GM21717 (cell line): ENCODE measurements at regions not wholly inside any gene's neighbourhood (a gene's known extent, or its start where the extent isn't known, plus 50 kb on each side); places are given as distances from the start of the nearest gene placed in this dataset.

Experiments
- ATAC-seq: cut with Tn5 transposase; IDR thresholded peaks from one replicate; pipeline ENCODE4 v1.9.1; 2021; ENCODE audit warnings: mild to moderate bottlenecking, moderate library complexity; ENCODE audit not compliant: unreplicated experiment

GRCh38 chr1:5640845-5641244, 351.4 kb downstream of the NPHP4 start:
- no peak for ATAC-seq

DNA sequence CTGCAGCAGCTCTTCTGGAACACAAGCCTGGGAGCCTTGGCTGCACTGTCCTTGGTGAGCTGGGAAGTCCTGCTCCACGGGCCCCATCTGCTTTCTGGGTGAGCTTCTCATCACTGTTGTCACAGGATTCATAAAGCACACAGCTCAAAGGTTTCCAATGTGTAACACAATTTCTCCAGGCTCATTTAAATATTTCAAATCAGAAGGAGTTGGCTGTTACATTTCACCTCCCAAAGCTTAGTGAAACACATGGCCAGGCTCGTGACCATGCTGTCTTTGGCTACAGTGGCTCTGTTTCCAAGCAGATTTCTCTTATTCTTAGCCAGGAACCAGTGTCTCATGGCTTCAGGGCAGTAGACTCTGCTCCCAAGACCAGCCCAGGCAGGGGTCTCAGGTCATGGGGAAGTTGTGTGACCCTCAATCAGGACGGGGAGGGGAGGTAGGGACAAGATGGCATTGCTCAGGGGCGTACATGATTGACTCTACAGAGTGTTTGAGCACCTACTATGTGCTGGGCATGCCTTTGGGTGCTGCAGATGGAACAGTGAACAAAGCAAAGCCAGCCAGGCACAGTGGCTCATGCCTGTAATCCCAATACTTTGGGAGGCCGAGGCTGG, 353.0 kb downstream of the NPHP4 start:
- no peak for ATAC-seq

DNA sequence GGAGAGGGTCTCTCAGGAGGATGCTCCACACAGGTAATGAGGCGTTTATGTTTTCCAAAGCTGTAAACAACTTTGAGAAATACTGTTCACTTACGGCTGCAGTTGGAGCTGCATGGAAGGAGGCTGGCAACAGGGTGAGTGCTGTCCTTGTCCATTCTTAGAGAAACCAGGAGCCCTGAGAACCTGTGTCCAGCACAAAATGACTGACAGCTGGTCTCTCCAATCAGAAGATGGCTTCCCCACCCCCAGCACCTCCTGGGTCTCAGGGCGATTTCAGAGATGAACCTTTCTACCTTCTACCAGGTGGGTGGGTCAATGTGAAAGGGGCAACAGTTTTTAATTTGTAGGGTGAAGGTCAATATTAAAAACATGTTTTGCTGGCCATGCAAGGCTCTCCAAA, 353.6 kb downstream of the NPHP4 start:
- no peak for ATAC-seq

DNA sequence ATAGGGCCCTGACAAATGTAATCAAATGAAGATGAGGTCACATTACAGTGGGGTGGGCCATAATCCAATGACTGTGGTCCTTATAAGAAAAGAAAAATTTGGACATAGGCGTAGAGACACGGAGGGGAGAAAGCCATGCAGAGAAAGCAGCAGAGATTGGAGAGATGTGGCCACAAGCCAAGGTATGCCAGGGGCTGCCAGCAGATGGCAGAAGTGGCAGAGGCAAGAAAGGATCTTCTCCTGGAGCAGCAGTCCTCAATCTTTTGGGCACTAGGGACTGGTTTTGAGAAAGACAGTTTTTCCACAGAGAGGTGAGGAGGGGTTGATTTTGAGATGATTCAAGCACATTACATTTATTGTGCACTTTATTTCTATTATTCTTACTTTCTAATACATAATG, 355.1 kb downstream of the NPHP4 start:
- ATAC-seq, result no peak

DNA sequence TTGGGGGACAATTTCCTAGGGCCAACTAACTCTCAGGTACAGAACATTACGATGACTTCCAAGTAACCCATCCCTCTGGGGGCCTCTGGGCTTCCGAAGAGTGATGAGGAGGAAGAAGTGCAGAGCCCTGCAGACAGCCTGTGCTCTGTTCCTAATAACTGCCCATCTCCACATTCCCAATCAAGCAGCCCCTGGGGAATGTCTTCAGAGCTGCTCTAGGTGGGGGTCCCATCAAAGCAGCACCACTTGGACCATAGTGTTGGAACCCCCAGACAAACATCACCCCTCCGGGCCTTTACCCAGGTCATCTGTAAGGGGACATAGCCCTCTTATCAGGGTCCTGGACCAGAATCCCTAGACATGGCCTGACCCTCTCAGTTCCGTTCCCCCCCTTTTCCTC, 357.3 kb downstream of the NPHP4 start:
- no peak for ATAC-seq

GRCh38 chr1:5632814-5633213, 359.4 kb downstream of the NPHP4 start:
- ATAC-seq, result no peak

DNA sequence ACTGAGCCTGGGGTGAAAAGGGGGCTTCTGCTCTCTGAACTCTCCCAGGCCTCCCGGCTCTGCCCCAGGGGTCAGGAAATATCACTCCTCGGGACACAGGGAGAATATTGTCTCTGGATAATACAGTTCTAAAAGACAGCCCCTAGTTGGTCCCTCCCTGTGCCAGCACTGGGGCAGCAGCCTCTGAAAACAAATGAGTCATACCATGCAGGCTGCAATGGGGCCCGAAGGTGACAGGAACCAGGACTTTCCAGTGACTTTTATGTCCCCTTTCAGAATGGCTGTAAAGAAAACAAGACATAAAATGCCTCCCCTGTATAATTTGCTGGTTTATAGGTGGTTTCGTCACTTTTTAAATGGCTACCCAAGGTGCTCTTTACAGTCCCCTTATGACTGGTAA, 360.0 kb downstream of the NPHP4 start:
- no peak for ATAC-seq

DNA sequence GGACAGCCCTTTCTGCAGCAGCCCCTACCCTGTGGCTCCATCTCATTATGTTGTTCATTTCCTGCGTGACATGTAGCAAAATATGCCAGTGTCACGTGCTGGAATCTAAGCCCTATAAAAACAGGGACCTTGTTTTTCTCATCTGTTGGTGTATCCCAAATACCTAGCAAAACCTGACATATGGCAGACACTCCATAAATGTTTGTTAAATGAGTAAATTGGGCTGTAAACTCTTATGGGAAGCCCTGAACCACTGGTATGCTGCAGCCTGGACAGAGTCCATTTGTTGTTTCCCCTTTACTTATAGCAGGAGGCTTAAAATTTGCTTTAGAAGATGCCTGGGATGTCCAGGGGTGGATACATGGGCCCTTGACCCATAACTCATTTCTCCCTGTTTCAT, 363.8 kb downstream of the NPHP4 start:
- no peak for ATAC-seq

- ATAC-seq, result no peak
Observed at GRCh38 chr1:5623399-5623798, 368.8 kb downstream of the NPHP4 start.

GRCh38 chr1:5622412-5622811, 369.8 kb downstream of the NPHP4 start:
- ATAC-seq, result no peak

GRCh38 chr1:5621692-5622091, 370.5 kb downstream of the NPHP4 start:
- no peak for ATAC-seq

DNA sequence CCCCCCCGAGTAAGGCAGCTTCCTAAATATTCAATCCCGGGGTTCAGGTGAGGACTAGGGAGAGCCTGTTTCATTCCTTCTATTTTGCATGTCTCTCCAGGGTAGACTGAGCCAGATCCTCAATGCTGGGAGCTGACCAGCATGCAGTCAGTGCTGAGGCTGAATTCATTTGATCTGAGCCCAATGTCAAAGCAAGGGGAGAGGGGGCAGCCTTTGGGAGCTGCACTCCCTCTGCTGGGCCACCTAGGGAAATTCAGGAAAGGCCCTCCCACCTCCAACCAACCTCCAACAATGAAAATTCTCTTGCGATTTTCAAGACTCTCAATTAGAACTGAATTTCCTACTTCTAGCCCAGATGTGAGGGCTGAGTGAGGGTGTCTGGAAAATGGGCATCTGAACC, 371.2 kb downstream of the NPHP4 start:
- no peak for ATAC-seq

GRCh38 chr1:5620418-5620817, 371.8 kb downstream of the NPHP4 start:
- ATAC-seq, result no peak

GRCh38 chr1:5619469-5619868, 372.8 kb downstream of the NPHP4 start:
- no peak for ATAC-seq

GRCh38 chr1:5617546-5617945, 374.7 kb downstream of the NPHP4 start:
- ATAC-seq, result no peak

- ATAC-seq, result no peak
Observed at GRCh38 chr1:5617179-5617520, 375.1 kb downstream of the NPHP4 start.

DNA sequence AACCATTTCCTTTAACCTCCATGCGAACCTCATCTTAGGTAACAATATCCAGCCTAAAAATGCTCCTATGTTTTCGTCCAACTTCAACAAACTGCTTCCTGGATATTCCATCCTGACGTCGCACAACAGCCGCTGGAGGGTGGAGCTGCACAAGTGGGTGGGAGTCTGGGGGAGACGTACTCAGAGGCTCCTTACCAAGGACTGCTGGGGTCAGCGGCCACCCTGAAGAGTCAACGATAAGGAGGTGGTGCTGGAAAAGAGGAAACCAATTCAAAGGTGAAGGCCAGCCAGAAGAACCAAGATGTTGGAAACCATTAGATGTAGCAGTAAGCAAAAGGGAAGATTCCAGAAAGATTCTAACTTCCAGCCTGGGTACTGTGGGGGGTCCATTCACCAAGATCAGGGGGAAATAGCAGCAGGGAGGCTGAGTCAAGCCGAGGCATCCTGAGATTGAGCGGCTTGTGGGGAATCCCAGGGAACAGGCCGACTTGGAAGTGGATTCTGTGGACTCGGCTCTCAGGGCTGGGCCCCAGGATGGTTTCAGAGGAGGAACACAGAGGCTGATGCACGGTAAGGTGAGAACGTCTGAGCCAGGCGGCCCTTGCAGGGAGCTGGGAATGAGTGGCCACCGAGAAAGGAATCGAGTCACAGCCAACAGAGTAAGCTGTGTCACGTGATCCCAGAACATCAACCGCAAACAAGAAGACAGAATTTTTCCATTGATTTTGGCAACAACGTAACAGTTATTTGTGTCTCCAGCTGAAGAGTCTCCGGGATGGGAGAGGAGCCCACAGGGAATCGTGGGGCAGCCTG, 375.7 kb downstream of the NPHP4 start:
- ATAC-seq, result no peak

- no peak for ATAC-seq
Observed at GRCh38 chr1:5615076-5615475, 377.1 kb downstream of the NPHP4 start.

DNA sequence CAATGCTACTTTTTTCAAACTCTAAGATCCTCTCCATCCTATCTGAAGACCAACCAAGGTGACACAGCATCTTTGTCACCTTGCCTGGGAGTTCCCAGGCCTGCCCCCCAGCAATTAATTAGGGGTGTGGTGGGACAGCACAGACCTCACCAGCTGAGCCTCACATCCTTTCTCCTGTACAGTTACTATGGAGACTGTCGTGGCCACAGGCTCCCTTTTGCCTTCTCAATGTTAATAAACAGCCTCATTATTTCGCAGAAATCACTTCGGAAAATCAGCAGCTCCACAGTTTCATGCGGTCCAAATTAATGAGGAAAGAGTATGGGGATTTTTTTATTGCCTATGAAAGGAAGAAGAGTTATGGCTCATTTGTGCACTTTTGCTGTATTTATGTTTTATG, 378.3 kb downstream of the NPHP4 start:
- no peak for ATAC-seq

GRCh38 chr1:5611851-5612250, 380.4 kb downstream of the NPHP4 start:
- ATAC-seq, result no peak

GRCh38 chr1:5611431-5611830, 380.8 kb downstream of the NPHP4 start:
- no peak for ATAC-seq

DNA sequence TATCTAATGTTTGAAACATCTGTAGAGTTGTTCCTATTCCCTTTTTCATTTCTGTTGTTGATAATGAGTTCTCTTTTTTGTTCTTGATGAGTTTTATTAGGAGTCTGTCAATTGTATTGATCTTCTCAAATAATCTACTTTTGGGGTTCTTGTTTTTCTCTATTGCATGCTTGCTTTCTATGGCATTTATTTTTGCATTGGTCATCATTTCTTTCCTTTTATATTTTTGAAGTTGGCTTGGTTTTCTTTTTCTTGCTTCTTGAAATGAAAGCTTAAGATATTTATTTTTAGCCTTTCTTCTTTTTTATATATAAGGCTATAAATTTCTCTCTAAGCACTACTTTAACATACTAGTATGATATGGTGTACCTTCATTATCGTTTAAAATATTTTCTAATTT, 381.8 kb downstream of the NPHP4 start:
- ATAC-seq, result no peak
